RWPE1 (cell line): ENCODE measurements at regions not wholly inside any gene's neighbourhood (a gene's known extent, or its start where the extent isn't known, plus 50 kb on each side); places are given as distances from the start of the nearest gene placed in this dataset.

Experiments used
- CTCF ChIA-PET: fragments of 350-600 bp; sonication (Branson Sonifier 250); formaldehyde crosslinking; extraction: SDS; loops from one replicate; lab custom pipeline; 2021; lab: Yijun Ruan, JAX
- POLR2A ChIA-PET: fragments of 400-600 bp; formaldehyde crosslinking; extraction: SDS; loops from one replicate; lab custom pipeline; 2020; ENCODE audit warnings: antibody characterized with exemption; ENCODE audit not compliant: low non-redundant PET; lab: Yijun Ruan, JAX
- DNase-seq: peaks from one replicate; pipeline ENCODE4 v3.0.0; 2012; ENCODE audit warnings: low spot score
- H3K27ac ChIP-seq: fragments of 450-650 bp; 2 replicates; pipeline ENCODE4 v1.5.1; 2017
- TF ChIP-seq, protein P1 (sequence below): fragments of 450-650 bp; conservative IDR thresholded peaks from 2 replicates; pipeline ENCODE4 v1.5.1; 2017; ENCODE audit warnings: low read depth, mild to moderate bottlenecking

DNA sequence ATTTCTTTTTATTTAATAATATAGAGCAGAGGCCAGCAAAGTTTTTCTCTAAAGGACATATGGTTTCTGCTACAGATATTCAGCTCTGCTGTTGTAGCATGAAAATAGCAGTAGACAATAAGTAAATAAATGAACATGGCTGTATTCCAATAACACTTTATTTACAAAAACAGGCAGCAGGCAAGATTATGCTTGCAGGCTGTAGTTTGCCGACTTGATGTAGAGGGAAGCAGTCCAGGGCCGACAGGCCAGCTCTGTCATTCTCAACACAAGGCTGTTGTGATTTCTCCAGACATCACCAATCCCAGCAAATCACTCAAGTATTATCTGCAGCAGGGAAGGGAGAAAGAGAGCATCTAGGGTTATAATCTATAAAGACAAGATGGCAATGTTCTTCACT is 1062.5 kb upstream of the PCDH9 start:
- CTCF ChIA-PET = interaction anchor here (0.6 kb wide), 1 partner anchor 253 kb away, joined by 3 read pairs; no protein-coding TSS in a partner anchor
- TF ChIP-seq, protein P1, sequence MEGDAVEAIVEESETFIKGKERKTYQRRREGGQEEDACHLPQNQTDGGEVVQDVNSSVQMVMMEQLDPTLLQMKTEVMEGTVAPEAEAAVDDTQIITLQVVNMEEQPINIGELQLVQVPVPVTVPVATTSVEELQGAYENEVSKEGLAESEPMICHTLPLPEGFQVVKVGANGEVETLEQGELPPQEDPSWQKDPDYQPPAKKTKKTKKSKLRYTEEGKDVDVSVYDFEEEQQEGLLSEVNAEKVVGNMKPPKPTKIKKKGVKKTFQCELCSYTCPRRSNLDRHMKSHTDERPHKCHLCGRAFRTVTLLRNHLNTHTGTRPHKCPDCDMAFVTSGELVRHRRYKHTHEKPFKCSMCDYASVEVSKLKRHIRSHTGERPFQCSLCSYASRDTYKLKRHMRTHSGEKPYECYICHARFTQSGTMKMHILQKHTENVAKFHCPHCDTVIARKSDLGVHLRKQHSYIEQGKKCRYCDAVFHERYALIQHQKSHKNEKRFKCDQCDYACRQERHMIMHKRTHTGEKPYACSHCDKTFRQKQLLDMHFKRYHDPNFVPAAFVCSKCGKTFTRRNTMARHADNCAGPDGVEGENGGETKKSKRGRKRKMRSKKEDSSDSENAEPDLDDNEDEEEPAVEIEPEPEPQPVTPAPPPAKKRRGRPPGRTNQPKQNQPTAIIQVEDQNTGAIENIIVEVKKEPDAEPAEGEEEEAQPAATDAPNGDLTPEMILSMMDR = no peak
- H3K27ac ChIP-seq = no peak overlapping the region
- no peak for DNase-seq
- POLR2A ChIA-PET = no interaction called here

DNA sequence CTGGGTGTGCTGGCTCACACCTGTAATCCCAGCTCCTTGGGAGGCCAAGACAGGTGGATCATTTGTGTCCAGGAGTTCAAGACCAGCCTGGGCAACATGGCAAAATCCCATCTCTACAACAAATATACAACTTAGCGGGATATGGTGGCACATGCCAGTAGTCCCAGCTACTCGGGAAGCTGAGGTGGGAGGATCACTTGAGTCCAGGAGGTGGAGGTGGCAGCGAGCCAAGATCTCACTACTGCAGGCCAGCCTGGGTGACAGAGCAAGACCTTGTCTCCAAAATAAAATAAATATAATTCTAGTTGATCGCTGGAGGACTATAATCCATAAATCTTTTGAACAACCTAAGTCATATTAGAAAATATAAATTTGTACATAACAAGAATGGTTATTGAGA is 1061.5 kb upstream of the PCDH9 start:
- ChIA-PET POLR2A (no interaction called here), CTCF (no interaction called here)
- DNase-seq = no peak
- TF ChIP-seq, protein P1 = no peak
- H3K27ac ChIP-seq = no peak overlapping the region

DNA sequence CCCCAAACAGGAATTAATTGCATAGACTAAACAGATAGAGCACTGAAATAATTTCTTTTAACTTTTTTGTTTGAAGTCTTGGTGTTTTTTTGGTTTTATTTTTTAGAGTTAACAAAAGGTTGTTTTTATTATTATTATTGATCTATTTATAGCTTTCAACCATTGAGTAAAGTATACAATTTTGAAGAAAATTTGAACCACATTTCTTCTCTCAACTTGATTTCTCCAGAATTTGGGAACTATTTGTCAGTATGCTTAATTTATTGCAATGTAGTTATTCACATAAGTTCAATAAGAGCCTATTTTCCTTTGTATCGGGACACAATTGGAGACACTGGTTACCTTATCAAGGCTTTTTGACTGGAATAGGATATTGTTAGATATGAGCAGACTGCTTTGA is 1045.6 kb upstream of the PCDH9 start:
- ChIA-PET POLR2A (no interaction called here), CTCF (no interaction called here)
- TF ChIP-seq, protein P1 = no peak
- no peak for DNase-seq
- no peak overlapping the region for H3K27ac ChIP-seq

DNA sequence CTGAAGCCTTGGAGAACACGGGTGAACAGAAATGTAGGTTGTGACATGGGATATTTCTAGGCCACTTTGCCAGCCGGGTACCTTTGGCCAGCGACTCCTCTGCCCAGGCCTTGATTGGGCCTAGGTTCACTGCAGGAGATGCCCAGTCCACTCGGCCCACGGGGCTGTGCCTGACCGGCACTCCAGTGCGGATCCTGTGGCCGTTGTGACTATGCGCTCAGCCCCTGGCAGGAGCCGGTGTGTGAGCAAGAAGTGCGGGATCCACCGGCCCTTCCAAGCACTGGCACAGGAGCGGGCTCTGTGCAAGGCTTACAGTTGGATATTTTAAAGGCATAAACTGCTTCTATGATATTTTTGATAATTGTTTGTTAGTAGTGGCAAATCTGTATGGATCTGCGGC is 1042.5 kb upstream of the PCDH9 start:
- CTCF ChIA-PET = no interaction called here
- no peak for DNase-seq
- TF ChIP-seq, protein P1 = no peak
- no peak overlapping the region for H3K27ac ChIP-seq
- POLR2A ChIA-PET = no interaction called here

DNA sequence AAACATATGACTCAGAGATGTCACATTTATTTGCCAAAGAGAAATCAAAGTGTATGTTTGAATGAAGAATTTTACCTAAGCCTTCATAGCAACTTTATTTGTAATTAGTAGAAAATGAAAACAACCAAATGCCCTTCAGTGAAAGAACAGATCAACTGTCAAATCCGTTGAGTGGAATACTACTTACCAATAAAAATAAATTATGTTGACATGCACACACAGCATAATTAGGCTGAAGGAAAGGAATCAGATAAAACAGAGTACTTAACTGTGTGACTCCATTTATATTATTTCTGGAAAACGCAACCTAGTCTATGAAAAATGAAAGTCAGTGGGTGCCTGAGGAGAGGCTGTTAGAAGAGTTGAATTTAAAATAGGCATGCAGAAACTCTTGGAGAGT is 1034.6 kb upstream of the PCDH9 start:
- ChIA-PET CTCF (interaction anchor here (0.6 kb wide), 1 partner anchor 90 kb away, joined by 3 read pairs; no protein-coding TSS in a partner anchor), POLR2A (no interaction called here)
- no peak for DNase-seq
- no peak overlapping the region for H3K27ac ChIP-seq
- TF ChIP-seq, protein P1 = no peak

DNA sequence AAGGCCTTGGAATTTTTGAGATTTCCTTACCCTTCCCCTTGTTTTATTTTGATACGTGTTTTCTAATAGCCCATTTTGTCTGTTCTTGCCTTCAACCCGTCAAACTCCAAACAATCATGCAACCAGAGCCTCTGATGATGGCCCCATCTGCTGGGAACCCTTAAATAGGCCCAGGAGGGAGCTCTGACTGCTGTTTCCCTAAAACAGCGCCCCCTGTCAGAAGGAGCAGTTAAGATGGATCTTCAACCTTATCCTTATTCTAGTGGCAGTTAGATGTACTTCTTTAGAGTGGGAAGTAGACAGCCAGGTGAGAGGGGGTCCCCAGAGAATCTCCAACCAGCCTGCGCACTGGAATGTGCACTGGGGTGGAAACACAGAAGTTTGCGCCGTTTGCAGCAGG is 1031.0 kb upstream of the PCDH9 start:
- no peak for DNase-seq
- TF ChIP-seq, protein P1 = no peak
- CTCF ChIA-PET = no interaction called here
- POLR2A ChIA-PET = no interaction called here
- H3K27ac ChIP-seq = no peak overlapping the region
